Uterus (tissue), 2 donors: ENCODE measurements at regions not wholly inside any gene's neighbourhood (a gene's known extent, or its start where the extent isn't known, plus 50 kb on each side); places are given as distances from the start of the nearest gene placed in this dataset.

Experiments
- POLR2A ChIP-seq, 2 donors: fragments of 450-650 bp; IDR thresholded peaks; one replicate each; pipeline ENCODE4 v1.6.1; 2016; ENCODE audit warnings: antibody characterized with exemption in 2 of 2, mild to moderate bottlenecking in 1 of 2, moderate library complexity in 1 of 2
- TF ChIP-seq, protein P1 (sequence below), 4 experiments: fragments of 200-600 bp in 2 of 4; fragments of 450-650 bp in 2 of 4; sonication (generic) in 2 of 4; IDR thresholded peaks; one replicate each; pipeline ENCODE4 v1.5.1; 2016 to 2019; ENCODE audit warnings: antibody characterized with exemption in 4 of 4, mild to moderate bottlenecking in 2 of 4, moderate library complexity in 1 of 4

DNA sequence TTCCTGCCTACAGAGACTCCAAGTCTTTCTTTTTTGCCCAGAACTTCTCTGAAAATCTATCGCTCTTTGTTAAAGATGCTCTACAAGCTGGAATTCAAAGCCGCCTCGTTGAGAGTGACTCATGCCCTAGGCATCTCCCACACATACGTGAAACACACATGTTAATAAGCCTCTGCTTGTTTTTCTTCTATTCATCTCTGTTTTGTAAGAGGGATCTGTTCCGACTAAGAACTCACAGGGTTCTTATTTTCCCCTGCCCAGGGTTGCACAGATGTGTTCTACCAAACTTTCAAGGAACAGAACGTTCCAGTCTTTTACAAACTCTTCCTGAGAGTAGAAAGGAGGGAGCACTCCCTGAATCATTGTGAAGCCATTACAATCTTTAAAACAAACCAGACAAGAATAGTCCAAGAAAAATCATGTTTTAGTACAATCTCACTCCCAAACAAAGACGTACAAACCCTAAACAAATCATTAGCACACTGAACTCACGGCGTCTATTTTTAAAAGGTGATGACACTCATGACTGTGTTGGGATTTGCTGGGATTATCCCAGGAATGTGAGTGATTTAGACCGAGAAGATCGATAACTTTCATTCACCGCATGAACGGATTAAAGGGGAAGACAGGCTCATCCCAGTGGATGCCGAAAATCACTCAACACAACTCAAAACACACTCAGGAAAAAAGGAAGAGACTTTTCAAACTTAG is 55.3 kb upstream of the INPP5A start:
- TF ChIP-seq, protein P1, sequence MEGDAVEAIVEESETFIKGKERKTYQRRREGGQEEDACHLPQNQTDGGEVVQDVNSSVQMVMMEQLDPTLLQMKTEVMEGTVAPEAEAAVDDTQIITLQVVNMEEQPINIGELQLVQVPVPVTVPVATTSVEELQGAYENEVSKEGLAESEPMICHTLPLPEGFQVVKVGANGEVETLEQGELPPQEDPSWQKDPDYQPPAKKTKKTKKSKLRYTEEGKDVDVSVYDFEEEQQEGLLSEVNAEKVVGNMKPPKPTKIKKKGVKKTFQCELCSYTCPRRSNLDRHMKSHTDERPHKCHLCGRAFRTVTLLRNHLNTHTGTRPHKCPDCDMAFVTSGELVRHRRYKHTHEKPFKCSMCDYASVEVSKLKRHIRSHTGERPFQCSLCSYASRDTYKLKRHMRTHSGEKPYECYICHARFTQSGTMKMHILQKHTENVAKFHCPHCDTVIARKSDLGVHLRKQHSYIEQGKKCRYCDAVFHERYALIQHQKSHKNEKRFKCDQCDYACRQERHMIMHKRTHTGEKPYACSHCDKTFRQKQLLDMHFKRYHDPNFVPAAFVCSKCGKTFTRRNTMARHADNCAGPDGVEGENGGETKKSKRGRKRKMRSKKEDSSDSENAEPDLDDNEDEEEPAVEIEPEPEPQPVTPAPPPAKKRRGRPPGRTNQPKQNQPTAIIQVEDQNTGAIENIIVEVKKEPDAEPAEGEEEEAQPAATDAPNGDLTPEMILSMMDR (IDR thresholded peaks at IDR 0.05), result peak in 1 of 4 experiments; percentile 0
- no peak for TF ChIP-seq POLR2A (IDR thresholded peaks at IDR 0.05)
